Stimulated activated CD8-positive, alpha-beta memory T cell treated with anti-CD3 and anti-CD28 coated beads, Interleukin-4, amount 100 ng/mL, for 48 hours (primary cell): ENCODE measurements at regions not wholly inside any gene's neighbourhood (a gene's known extent, or its start where the extent isn't known, plus 50 kb on each side); places are given as distances from the start of the nearest gene placed in this dataset.
A peak's percentile ranks its signal among the peaks of the same experiment; 100 is the strongest.

ENCODE experiments used
- DNase-seq: peaks from one replicate; pipeline ENCODE4 v3.0.0-alpha.2; 2020

DNA sequence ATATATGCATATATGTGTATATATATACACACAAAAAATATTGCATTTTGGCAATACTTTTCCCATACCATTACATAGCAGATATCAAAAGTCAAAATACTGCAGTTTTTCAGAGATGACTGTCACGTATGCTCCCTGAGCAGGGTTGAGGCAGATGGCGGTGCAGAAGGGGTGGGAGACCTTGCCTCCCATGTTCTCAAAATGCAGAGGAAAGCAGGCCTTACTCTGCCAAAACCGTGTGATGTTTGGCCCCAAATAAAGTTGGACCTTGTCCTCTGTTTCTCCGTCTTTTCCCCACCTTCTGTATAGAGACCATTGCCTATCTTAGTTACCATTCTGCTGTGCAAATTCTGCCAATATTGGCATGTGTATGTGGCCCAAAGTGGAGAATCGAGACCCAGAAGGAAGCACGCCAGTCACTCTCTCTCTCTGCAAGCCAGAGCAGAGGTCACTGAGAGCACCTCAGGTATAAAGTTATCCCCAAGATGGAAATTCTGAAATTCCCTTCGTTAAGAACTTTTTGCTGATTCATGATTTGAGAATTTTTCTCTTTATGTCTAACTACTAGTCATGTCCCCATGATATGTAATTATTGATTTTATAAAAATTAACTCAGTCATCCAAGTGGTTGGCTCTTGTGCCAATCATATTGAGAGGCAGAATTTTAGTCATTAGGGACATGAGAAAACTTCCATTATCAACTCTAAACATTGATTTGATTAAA lies 898.8 kb downstream of the EPHA4 start:
- no peak for DNase-seq

DNA sequence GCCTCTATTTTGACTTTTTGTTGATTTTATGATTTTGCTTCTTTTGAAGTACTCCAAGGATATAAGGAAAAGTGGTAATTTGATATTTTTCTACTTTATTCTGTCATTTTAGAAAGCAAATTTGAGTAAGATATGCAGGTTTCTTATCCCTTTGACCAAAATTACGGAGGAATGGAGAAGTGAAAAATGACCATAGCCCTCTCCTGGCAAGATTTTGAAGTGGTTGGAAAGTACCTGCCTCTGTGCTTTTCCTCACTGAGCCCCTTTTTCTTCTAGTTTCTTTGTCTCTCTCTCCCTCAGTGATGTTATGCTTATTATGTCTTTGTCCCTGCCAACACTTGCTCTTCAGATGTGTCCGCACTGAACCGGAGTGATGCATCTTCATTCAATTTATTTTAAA lies 898.1 kb downstream of the EPHA4 start:
- DNase-seq, result no peak

DNA sequence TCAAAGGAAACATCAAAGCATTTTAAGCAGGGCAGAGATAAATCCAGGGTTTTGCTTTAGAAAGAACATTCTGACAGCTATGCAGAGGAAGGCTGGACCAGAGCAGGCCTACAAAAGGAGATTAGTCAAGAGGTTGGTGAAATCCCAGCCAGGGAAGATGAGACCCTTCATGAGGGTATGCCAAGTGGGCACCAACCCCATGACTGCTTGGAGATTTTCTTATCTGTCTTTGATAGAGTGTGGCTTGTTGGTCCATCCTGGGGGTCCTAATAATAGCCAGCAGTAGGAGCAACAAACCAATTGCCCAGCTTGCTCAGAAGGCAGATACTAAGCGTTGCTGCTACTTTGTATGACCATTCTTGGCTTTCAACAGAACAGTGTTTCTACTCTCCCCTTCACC lies 895.4 kb downstream of the EPHA4 start:
- no peak for DNase-seq

- DNase-seq, result no peak
Measured at GRCh38 chr2:220678943-220679342, 893.2 kb downstream of the EPHA4 start.

GRCh38 chr2:220682616-220683015 lies 889.5 kb downstream of the EPHA4 start:
- no peak for DNase-seq

DNA sequence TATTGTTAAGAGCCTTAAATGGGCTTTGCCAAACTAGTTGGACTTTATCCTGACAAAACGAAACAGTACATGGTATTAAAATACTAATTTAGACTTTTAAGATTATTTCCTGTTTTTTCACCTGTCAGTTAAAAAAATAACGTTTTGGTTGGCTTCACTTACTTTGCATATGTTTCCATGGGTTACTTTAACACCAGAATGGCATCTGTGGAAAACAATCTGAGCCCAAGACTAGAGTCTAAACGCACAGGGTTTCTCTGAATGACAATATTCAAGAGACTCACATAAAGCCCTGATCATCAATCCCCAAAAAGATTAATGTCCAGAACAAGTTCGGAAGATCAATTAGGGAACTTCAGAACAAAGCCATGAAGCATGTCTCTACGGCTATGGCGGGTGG lies 888.0 kb downstream of the EPHA4 start:
- DNase-seq, result no peak

DNA sequence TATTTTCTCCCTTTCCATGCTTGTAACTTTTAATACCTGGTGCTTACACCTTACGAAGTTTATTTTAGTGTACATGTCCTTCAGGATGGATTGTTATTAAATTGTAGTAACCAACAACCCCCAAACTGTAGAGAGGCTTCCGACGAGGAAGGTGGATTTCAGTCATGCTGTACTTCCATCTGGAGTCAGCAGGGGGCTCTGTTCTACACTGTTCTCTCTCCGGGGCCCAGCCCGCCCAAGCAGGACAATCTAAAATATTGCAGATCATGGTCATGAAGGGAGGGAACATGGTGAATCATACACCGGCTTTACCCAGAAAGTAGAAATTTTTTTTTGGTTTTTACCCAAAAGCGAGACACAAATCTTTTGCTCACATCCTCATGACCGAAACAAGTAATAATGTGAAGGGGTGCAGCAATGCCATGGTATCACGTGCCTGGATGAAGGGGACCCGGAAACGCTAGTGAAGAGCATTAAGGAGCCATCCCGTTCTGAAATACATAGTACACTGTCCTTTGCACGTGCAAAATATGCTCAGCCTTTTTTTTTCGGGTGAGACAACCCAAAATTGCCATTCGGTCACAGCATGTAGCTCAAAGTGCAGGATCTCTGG lies 884.8 kb downstream of the EPHA4 start:
- peak; percentile 75 for DNase-seq

DNA sequence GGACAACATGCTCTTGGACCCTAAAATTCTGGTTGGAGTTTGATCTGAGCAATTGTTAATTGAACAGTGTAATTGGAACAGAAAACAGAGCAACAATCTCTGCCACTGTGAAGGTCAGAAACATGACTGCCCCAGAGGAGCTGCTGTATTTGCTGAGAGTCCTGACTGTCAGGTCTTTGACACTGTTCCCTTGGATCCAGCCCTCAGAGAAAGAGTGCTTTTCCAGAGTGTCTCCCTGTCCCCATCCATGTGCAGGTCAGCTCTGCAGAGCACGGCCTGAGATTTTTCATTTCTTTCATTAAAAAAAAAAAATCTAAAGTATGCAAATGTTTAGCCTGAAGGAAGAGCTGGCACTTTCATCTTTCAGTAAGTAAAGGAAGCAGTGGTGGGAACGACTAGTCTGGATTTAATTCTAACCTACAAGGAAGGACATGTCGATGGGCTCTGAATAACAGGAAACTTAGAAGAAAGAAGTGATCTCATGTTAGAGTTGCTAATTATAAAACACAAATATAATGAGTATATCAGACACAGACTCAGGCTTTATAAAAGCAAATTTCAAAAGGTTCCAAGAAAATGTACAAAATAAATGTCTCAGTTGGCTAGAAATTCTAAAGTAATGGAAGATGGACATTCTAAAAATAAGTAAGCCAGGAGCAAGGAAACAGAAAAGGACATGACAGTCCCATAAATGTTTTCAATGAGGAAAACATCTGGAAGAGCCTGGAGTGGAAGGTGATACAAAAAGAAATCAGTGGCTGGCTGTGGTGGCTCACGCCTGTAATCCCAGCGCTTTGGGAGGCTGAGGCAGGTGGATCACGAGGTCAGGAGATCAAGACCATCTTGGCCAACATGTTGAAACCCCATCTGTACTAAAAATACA lies 876.5 kb downstream of the EPHA4 start:
- DNase-seq, result no peak

DNA sequence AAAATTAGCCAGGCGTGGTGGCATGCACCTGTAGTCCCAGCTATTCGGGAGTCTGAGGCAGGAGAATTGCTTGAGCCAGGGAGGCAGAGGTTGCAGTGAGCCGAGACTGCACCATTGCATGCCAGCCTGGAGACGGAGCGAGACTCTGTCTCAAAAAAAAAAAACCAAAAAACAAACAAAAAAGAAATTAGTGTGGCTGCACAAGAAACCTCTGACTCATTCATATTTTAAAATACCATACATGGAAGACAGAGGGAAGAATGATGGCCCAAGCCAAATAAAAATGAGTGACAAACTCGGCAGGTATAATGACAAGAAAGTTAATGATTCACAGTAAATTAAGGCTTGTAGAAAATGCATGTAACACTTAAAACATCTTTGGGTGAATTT lies 875.8 kb downstream of the EPHA4 start:
- DNase-seq, result no peak

GRCh38 chr2:220697011-220697410 lies 875.1 kb downstream of the EPHA4 start:
- DNase-seq, result no peak

DNA sequence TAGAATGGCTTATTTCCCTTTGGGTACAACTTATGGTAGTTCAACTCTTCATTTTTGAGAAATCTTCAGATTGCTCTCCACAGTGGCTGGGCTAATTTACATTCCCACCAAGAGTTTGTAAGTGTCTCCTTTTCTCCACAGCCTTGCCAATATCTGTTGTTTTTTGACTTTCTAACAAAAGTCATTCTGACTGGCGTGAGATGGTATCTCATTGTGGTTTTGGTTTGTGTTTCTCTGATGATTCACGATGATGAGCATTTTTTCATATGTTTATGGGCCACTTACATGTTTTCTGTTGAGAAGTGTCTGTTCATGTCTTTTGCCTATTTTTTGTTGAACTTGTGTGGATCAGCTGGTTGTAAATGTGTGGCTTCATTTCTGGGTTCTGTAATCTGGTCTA lies 871.0 kb downstream of the EPHA4 start:
- DNase-seq, result no peak

GRCh38 chr2:220703279-220703678 lies 868.8 kb downstream of the EPHA4 start:
- DNase-seq, result no peak

GRCh38 chr2:220704081-220704480 lies 868.0 kb downstream of the EPHA4 start:
- no peak for DNase-seq

- no peak for DNase-seq
Measured at GRCh38 chr2:220704810-220705209, 867.3 kb downstream of the EPHA4 start.

DNA sequence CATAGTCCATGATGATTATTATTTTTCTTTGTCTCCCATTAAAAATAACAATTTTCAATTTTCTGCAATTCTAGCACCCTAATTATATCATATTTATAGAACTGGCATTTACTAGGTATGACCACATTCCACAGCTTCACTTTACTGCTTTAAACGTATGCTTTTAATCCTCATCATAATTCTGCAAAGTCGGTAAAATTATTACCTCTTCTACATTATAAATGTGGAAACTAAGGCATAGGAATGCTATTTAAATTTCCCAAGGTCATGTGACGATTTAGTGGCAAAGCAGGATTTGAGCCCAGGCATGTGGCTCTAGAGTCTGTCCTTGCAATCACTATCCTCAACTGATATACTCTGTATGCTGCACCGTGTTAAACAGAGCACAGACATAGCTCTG lies 866.4 kb downstream of the EPHA4 start:
- DNase-seq, result no peak

DNA sequence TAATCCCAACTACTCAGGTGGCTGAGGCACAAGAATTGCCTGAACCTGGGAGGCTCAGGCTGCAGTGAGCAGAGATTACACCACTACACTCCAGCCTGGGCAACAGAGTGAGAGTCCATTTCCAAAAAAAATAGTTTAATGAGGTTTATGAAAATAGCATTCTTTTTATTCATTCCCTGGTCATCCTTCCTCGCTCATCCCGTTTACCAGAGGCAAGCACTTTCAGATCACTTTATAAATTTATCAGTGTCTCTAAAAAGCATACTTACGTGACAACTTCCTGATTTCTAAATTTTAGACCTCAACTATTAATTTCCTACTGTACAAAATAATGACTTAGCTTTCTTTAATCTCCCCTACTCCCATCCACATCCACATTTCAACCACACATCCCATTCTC lies 864.8 kb downstream of the EPHA4 start:
- no peak for DNase-seq

- no peak for DNase-seq
Measured at GRCh38 chr2:220708366-220708765, 863.7 kb downstream of the EPHA4 start.

GRCh38 chr2:220717283-220717682 lies 854.8 kb downstream of the EPHA4 start:
- no peak for DNase-seq

DNA sequence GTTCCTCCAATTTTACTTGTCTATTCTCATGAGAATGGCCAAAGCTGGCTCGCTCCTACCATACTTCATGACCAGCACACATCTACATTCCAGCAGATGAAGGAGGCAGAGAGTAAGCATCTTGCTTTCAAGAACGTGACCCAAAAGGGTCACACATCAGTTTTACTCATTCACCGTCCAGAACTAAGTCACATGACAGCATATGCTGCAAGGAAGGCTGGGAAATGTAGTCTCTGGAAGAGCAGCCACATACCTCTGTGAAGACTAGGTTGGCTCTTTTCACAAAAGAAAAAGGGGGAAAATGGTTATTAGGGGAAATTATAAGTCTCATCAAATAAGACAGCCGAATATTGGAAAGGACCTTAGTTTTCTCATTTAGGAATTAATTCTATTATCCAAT lies 835.3 kb downstream of the EPHA4 start:
- no peak for DNase-seq

DNA sequence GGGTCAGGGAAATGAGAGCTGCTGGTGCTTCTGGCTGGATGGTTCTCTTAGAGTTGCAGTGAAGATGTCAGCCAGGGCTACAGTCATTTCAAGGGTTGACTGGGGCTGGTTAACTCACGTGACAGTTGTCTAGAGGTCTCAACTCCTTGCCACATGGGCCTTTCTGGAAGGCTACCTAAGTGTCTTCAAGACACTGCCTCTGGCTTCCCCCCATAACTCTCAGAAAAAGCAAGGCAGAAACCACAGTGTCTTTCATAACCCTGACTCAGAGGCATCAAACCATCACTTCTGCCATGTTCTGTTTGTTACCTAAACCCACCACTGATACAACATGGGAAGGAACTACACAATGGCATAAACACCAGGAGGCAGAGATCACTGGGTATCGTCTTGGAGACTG lies 828.9 kb downstream of the EPHA4 start:
- DNase-seq, result no peak

DNA sequence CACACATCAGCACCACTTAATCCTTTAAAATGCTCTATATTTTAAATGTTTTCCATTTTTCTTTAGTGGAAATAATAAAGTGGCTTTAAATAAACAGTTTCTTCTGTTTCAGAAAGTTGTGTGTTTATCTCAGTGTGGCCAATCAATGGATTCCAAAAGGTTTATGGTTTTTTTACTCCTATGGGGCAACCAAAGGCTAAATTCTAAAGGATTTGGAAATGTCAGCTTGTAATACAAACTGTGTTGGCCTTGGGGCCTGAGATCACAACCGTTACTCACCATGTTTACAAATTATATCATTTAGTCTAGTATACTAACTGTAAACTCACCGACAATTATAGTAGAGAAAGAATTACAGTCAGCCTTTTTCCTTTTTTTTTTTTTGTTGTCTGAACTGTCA lies 827.2 kb downstream of the EPHA4 start:
- DNase-seq, result no peak

DNA sequence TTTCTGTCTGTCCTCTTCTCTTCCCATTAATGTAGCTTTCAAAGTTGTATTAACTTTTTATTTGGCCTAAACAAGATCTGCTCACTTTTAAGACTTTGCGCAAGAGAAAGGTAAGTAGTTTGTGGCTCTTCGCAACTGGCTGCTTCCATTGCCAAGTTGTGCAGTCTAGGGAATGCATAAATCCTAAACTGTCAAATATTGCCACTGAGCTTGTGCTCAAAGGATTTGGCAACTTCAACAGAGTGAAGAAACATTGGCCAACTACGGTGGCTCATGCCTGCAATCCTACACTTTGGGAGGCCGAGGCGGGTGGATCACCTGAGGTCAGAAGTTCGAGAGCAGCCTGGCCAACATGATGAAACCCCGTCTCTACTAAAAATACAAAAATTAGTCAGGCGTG lies 826.4 kb downstream of the EPHA4 start:
- no peak for DNase-seq

DNA sequence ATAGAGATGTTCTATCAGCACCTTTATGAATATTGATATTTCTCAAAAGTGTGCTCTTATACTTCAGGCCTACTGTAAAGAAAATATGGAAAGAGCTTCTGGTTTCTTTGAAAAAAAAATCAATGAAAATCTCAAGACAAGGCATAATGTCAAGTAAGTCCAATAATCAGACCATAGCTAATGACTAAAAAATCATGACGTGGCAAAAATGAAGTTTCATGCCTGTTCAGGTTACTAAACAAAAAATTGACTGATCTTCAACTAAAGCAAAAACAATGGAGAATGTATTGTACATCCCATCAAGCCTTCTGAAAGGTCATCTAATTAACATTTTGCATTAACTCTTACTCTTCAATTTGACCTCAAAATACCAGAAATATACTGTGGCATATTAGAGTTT lies 824.4 kb downstream of the EPHA4 start:
- no peak for DNase-seq

- DNase-seq, result no peak
Measured at GRCh38 chr2:220748875-220749479, 823.1 kb downstream of the EPHA4 start.
